Dedifferentiated amniotic fluid mesenchymal stem cell (primary cell): ENCODE measurements at regions not wholly inside any gene's neighbourhood (a gene's known extent, or its start where the extent isn't known, plus 50 kb on each side); places are given as distances from the start of the nearest gene placed in this dataset.

ENCODE experiments used
- DNase-seq: peaks from one replicate; pipeline ENCODE4 v3.0.0-alpha.2; 2016; ENCODE audit errors: extremely low spot score

GRCh38 chr3:150094150-150094933 lies 123.6 kb upstream of the PFN2 start:
- DNase-seq, result no peak

- no peak for DNase-seq
Measured at GRCh38 chr3:150091626-150092025, 120.9 kb upstream of the PFN2 start.

- no peak for DNase-seq
Measured at GRCh38 chr3:150090877-150091276, 120.2 kb upstream of the PFN2 start.

- DNase-seq, result no peak
Measured at GRCh38 chr3:150090006-150090405, 119.3 kb upstream of the PFN2 start.

DNA sequence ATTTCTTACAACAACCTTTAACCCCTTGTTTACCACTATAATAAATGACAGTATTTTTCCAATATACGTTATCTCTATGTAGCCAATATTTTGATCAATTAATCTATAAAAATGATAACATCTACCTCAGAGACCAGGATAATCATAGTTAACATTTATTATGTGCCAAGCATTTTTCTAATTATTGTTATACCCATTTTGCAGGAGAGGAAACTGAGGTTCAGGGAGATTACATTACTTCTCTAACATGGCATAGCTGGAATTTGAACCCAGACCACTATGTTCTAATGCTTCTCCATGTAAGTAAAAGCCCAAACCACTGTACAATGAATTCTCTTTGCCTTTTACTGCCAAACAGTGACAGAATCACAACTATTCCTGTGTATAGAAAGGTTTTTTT lies 113.4 kb upstream of the PFN2 start:
- no peak for DNase-seq

DNA sequence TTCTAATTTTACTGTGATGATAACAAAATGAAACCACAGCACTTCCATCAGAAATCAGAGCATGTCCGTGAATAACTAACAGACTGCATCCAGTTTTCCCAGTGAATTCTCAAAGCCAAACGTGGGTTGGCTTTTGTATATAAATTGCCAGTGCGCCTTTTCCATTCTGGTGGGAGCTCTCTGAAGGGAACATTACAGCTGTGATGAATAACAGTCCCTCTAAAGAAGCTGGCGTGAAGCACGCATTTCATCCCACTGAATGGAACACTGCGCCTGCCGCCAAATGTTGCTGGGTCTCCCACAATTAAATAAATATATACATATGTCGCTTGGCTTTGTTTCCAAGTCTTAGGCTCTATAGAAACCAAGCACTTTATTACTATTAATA lies 113.0 kb upstream of the PFN2 start:
- no peak for DNase-seq

DNA sequence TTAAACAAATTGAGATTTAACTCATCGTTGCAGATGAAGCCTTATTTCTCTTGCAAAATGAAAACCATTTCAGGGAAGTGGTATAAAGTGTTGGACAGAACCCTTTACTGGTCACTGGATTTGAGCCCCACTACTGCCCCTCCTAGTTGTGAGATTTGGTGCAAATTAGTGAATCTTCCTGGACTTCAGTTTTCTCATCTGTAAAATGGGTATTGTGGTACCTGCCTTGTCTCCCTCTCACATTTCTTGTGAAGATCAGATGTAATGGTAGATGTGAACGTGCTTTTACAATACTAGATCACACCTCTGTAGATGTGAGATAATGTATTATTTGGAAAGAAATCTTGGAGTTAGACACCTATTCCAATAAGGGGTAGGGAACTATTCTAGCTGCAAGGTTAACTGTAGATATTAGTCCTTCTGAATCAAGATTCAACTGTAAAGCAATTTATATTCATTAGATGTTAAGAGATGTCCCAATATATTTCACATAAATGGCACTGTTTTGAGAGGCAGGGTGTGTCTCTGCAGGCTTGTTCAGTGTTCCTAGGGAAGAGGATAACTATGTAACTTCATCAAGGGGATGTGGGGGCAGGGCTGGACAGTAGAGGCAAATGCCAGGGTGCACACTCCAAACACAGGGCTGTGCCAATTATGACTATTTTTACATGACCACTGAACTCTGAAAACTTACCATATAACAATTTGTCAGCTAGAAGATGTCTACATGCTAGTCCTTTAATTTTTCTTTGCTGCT lies 112.4 kb upstream of the PFN2 start:
- DNase-seq, result no peak

- DNase-seq, result no peak
Measured at GRCh38 chr3:150081084-150081483, 110.4 kb upstream of the PFN2 start.

DNA sequence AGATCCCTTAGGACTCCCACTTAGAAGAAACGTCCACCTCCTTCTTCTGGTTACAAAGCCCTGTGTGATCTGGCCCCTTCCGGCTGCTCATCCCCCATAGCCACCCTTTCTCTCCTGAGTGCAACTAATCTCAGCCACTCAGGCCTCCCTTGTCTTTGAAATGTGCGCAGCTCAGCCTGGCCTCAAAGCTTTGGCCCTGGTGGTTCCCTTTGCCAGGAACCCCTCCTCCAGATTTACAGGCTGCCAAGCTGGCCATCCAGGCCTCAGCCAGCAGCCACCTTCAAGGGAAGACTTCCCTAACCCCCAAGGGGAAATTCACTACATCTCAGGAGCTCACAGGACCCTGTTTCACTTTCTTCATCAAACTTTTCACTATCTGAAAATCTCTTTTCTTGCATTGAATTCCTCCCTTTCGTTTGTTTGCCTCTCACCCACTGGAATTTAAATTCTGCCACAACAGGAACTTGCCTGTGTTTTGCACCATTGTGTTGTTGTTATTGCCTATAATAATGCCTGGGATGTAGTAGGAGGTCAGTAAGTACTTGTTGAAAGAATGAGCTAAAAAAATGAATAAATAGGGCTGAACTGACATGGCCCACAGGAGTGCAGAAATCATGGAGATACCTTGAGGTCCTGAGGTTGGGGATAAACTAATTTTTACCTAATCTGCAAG lies 109.5 kb upstream of the PFN2 start:
- DNase-seq, result no peak

GRCh38 chr3:150079029-150079739 lies 108.5 kb upstream of the PFN2 start:
- peak; percentile 86 for DNase-seq

- peak; percentile 36 for DNase-seq
Measured at GRCh38 chr3:150077581-150078247, 107.0 kb upstream of the PFN2 start.

GRCh38 chr3:150077107-150077506 lies 106.4 kb upstream of the PFN2 start:
- DNase-seq, result no peak

DNA sequence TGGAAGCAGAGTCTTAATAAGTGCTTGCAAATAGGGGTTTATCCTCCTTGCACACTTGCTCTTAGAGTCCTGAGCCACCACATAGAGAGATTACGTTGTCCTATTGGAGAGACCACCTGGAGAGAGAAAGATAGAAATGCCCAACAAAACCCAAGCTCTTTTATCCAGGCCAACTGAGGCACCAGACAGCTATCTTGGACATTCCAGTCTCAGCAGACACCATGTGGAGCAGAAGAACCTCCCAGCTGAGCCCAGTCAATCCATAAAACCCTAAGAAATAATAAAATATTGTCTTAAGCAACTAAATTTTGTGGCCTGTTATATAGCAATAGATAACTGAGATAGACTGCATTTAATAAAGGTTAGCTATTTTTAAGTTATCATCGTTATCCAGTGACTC lies 105.7 kb upstream of the PFN2 start:
- DNase-seq, result no peak

GRCh38 chr3:150075417-150075865 lies 104.7 kb upstream of the PFN2 start:
- DNase-seq, result no peak

DNA sequence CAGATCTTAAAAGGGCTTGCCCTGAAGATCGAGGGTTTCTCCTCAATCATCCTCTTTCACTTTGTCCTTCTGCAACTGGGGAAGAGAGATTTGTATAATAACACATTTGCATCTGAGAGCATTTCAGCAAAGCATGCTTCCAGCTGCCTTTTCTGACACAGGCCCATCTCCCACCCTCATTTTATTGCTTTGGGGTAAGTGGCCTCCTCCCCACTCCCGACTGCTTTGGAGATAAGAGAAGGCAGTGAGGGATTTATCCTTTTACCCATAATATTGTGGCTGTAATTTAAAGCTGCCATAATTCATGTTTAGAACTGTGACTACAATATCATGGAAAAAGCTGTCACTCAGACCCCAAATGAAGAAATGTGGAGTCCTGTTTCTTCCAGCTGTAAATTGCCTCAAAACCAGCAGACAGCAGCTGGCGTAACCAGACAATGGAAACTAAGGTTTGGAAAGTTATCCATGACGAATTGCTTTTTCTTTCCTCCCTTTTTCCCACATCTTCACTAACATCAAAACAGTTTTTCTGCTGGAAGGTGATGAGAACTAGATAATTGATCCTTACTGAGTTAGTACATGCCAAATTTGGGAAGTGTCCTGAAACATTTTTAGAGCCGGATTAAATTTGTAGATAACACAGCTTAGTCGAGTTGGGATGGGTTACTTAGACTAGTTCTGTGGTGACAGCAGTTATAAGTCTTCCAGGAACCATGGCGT lies 104.2 kb upstream of the PFN2 start:
- DNase-seq, result no peak

GRCh38 chr3:150074277-150074676 lies 103.6 kb upstream of the PFN2 start:
- no peak for DNase-seq

DNA sequence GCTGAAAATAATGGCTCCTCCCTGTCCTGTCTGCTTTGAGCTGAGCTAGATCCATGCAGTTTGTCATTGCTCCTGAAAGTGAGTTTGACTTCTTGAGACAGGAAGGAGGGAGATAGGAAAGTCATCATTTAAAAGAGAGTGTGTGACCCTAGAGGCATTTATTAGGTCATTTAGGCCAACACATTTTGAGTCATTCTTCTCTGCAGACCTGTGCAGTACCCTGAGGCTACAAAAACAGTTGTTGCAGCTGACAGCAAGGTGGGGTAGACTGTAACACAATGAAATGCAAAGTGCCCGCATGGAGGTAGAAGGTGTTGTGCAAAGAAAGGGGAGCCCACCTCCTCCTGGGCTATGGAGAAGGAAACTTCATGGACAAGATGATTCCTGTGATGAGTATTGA lies 102.8 kb upstream of the PFN2 start:
- no peak for DNase-seq

DNA sequence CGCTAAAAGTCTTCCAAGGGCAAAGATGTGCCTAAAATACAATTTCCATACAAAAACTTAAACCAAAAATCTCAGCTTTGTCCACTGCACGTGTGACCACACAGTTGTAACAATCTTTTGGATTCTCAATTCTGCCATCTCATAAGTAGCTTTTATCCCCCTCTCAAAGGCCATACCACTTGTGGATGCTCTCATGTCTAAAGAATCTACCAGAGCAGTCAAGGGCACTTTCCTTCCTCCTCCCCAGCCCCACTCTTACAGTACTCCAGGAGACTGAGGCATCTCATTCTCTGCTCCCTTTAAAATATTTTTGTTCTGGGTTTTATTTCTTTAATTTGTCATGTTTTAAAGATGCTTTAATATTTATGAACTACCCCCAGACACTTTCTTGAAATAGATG lies 102.3 kb upstream of the PFN2 start:
- DNase-seq, result no peak

DNA sequence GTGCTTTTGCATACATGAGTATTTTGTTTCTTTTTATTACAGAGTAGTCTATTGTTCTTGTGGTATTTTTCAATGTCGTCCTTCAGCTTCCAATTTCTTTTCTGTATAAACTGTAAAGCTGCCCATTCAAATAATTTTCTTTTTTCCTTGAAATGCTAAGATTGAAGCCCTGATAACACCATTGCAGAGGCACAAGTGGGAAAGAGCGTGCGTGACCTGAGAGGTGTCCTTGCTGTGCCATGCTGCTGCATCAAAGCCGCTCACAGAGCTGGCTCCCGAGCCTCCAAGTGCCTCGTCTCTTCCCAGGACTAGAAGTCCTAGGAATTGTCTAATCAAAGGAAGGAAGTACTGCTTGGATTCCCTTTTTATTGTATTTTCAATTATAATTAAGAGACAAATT lies 101.9 kb upstream of the PFN2 start:
- DNase-seq, result no peak

DNA sequence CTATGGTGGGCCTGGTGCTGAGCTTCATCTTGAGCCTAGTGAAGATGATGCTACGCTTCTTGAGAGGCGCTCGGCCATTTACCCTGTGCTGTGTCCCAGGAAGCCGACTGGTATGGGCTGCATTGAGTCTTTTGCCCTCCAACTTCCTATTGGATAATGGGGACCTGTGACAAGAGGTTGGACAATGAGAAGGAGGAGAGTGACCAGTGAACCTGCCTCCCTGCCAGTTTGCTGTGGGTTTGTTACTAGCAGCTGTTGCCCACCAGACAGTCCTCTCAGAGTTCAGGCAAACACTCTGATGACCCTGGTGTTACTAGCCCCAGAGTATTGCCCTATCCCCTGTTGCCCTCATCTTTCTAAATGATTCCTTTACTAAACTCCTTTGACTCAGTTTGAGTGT lies 99.6 kb upstream of the PFN2 start:
- no peak for DNase-seq

DNA sequence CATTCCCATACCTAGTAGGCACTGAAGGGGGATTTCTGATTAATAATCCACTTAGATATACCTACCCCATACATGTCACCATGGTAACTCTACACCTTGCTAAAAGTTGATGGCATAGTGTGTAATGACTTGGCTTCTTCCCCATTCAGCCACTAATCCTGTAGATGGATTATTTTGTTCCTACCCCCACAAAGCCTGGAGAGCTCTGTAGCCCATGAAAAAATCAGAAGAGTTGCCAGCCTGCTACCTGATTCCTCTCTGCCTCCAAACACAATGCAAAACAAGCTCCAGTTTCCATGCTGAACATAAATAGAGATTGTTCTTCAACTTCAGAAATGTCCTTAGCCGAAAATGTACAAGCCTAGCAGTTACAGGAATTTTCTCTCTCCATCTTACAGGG lies 98.9 kb upstream of the PFN2 start:
- DNase-seq, result no peak
